ENCODE measurements at regions not wholly inside any gene's neighbourhood (a gene's known extent, or its start where the extent isn't known, plus 50 kb on each side); places are given as distances from the start of the nearest gene placed in this dataset.

DNA sequence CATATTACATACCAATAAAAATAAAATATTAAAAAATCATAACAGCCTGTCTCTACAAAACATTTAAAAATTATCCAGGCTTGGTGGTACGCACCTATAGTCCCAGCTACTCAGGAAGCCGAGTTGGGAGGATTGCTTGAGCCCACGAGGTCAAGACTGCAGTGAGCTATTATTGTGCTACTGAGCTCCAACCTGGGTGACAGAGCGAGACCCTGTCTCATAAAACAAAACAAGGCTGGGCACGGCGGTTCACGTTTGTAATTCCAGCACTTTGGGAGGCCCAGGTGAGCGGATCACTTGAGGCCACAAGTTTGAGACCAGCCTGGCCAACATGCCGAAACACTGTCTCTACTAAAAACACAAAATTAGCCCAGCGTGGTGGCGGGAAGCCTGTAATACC, 52.2 kb upstream of the LSM14A start:
- DNase-seq: no peak

DNA sequence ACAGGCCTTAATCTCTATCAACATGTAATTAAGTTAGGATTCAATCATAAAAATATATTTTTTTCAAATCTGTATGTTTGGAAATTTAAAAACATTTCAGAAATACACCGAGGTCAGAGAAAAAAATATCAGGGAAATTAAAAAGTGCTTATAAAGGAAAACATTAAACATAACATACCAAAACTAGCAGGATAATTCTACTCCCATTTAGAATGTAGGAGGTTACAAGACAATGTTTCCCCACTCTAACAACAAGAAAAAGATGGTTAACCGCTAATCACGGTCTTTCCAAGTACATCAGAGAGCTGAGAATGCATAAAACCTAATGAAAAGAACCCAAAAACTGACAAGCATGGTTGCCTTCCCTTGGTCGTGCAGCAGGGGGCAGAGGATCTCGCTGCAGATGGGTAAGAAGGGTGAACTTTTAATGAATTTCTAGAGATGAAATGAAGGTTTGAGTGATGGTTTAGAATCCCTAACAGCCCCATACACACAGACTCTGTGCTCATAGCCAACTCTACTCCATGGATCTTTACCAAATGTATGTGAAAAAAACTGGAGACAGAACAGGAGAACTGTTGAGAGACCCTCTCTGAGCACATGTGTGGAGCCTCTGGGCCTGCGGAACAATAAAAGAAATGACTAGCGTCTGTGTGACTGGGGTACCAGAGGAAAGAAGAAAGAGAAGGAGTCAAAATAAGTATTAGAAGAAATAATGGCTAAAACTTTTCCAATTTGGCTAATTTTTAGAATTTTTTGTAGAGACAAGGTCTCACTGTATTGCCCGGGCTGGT, 51.3 kb upstream of the LSM14A start:
- peak; percentile 17 for DNase-seq

Data from effector CD8-positive, alpha-beta T cell (primary cell).